ENCODE measurements at regions not wholly inside any gene's neighbourhood (a gene's known extent, or its start where the extent isn't known, plus 50 kb on each side); places are given as distances from the start of the nearest gene placed in this dataset.

DNA sequence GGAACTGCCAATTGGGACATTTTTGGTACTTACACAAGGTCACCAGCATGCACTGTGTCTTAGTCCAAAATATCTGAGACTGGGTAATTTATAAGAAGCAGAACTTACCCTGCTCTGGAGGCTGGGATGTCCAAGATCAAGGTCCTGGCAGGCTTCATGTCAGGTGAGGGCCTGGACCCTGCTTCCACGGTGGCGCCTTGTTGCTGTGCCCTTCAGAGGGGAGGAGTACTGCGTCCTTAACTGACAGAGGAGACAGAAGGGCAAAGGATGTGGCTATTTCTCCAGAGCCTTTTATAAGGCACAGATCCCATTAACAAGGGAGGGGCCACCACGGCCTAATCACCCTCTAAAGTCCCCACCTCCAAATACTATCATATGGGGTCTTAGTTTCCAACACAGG is 178.9 kb downstream of the C16orf95 start:
- H3K9me3 ChIP-seq: no peaks in the 10 kb centered on the region
- intact Hi-C loops (cut with DNase I): no loop called here
- no peaks in the 10 kb centered on the region for H3K4me1 ChIP-seq
- no peak overlapping the region for H3K4me3 ChIP-seq
- no peaks in the 10 kb centered on the region for H3K27me3 ChIP-seq (ENCODE audit: low read depth)
- DNase-seq (no peak), ATAC-seq (no peak)
- TF ChIP-seq, protein P1, sequence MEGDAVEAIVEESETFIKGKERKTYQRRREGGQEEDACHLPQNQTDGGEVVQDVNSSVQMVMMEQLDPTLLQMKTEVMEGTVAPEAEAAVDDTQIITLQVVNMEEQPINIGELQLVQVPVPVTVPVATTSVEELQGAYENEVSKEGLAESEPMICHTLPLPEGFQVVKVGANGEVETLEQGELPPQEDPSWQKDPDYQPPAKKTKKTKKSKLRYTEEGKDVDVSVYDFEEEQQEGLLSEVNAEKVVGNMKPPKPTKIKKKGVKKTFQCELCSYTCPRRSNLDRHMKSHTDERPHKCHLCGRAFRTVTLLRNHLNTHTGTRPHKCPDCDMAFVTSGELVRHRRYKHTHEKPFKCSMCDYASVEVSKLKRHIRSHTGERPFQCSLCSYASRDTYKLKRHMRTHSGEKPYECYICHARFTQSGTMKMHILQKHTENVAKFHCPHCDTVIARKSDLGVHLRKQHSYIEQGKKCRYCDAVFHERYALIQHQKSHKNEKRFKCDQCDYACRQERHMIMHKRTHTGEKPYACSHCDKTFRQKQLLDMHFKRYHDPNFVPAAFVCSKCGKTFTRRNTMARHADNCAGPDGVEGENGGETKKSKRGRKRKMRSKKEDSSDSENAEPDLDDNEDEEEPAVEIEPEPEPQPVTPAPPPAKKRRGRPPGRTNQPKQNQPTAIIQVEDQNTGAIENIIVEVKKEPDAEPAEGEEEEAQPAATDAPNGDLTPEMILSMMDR (IDR thresholded peaks at IDR 0.05): no peak
- H3K36me3 ChIP-seq: no peaks in the 10 kb centered on the region
- no peak overlapping the region for H3K27ac ChIP-seq

DNA sequence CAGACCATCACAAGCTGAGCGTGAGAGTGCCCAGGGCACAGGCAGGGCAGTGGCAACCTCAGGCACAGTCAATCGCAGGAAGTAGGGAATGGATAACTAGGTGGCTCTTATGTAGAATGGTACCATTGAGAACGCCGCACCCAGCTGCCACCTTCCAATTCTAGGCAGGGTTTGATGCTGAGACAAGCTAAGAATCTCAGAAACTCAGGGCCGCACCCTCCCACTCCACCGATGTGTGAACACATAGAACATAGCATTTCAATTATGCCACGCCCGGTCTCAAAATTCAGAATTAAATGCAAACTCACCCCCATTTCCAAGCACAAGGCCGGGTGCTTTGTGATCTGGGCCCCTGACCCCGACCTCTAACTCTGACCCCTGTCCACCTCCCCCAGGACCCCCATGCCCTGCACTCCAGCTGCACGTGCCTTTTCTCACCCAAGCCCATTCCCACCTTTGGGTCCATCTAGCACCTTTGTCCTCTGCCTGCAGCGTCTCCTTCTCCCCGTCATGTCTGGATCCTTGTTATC is 178.4 kb downstream of the C16orf95 start:
- Histone ChIP-seq H3K4me1 (no peaks in the 10 kb centered on the region), H3K27ac (no peak overlapping the region), H3K9me3 (no peaks in the 10 kb centered on the region), H3K27me3 (ENCODE audit: low read depth) (no peaks in the 10 kb centered on the region), H3K36me3 (no peaks in the 10 kb centered on the region), H3K4me3 (no peak overlapping the region)
- TF ChIP-seq, protein P1 (IDR thresholded peaks at IDR 0.05): no peak
- no peak for ATAC-seq
- no peak for DNase-seq
- intact Hi-C loops (cut with DNase I): no loop called here

DNA sequence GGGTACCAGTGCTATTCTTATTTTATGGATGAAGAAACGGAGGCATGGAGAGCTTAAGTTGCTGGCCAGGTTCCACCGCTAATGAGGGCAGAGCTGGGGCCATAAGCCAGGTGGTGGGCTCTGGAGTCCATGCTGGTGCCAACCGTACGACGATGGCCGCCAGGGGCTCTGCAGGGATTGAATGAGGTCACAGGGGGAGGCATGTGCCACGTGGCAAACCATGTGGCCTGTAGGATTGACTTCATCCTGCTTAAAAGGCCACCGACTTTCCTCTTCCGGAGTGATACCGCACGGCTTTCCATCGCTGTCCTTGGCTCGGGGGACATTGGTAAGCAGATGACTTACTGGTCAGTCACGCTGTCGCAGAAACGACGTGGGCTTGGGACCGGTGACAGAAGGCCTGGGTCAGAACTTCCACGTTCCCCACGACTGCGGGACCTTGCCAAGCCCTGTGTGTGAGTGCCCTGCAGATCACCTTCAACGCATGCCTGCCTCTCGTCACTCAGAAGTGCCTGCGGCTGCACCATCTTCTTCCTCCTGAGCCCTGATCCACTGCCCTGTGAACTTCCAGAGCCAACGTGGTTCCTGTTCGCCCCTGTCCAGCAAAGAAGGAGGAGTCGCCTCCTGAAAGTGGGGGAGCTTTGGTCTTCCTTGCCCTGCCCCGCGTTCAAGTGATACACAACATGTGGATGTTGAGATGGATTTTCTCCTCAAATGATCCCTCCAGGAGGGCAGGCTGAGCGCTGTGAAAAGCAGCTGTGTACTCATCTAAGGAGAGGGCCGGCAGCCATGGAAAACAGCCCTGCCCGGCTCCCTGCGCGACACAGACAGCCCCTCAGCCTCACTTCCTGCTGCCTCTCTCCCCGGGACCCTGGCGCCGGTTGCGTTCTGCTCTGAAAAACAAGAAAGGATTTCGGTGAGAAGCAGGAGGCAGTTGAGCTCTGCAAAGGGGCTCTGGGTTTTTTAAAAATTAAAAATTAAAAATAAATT is 176.7 kb downstream of the C16orf95 start:
- DNase-seq (no peak), ATAC-seq (no peak)
- H3K4me1 ChIP-seq: no peaks in the 10 kb centered on the region

DNA sequence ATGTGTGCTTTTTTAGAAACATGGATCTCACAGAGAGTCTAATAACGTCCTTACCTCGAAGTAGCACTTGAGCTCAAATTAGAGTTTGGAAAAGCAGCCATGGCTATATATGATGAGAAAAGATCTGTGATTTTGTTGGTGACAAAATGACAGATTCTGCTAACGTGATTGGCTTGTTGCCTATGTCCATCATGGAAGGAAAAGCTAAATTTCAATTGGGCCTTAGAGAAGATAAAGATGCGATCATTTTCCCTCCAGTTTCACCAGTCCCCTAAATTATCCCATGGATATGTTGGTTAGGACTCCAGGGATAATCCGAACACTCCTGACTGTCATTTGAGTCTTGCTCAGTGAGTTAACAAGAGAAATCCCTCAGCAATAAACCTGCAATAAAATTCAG is 175.8 kb downstream of the C16orf95 start:
- H3K27me3 ChIP-seq (ENCODE audit: low read depth): no peaks in the 10 kb centered on the region
- TF ChIP-seq, protein P1 (IDR thresholded peaks at IDR 0.05): no peak
- no peaks in the 10 kb centered on the region for H3K36me3 ChIP-seq
- no peaks in the 10 kb centered on the region for H3K9me3 ChIP-seq
- H3K27ac ChIP-seq: no peak overlapping the region
- H3K4me3 ChIP-seq: no peak overlapping the region
- ATAC-seq: no peak
- no peak for DNase-seq
- no peaks in the 10 kb centered on the region for H3K4me1 ChIP-seq
- intact Hi-C loops (cut with DNase I): no loop called here

More for the DNA sequence above, 176.7 kb downstream of the C16orf95 start:
- no peak overlapping the region for H3K4me3 ChIP-seq
- intact Hi-C loops (cut with DNase I): no loop called here
- no peaks in the 10 kb centered on the region for H3K27me3 ChIP-seq (ENCODE audit: low read depth)
- no peak overlapping the region for H3K27ac ChIP-seq
- TF ChIP-seq, protein P1 (IDR thresholded peaks at IDR 0.05): no peak
- no peaks in the 10 kb centered on the region for H3K36me3 ChIP-seq
- H3K9me3 ChIP-seq: no peaks in the 10 kb centered on the region

DNA sequence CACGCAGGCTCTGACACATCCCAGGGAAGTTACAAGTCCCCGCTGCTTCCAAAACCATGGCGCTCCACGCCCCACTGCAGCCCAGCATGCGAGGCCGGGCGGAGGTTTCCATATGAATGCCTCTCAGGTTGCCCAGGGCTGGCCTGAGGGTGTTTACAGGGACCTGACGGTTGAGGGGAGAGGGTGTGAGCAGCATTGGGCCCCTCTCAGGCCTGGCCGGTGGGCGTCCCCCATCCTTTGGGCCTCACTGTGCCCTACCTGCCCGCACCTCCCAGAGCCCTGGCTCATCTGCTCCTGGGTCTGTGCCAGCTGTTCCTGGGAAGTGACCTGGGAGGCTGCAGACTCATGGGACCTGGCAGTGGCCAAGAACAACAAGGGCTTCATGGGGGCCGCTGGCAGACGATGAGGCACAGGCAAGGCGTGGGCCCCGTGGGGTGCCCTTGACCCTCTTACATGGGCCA is 173.5 kb downstream of the C16orf95 start:
- Histone ChIP-seq H3K4me1 (no peaks in the 10 kb centered on the region), H3K27ac (no peak overlapping the region), H3K27me3 (ENCODE audit: low read depth) (no peaks in the 10 kb centered on the region), H3K9me3 (no peaks in the 10 kb centered on the region), H3K4me3 (no peak overlapping the region), H3K36me3 (no peaks in the 10 kb centered on the region)
- no peak for DNase-seq
- no peak for ATAC-seq
- TF ChIP-seq, protein P1 (IDR thresholded peaks at IDR 0.05): no peak
- intact Hi-C loops (cut with DNase I): no loop called here
